H1 (cell line): ENCODE measurements at regions not wholly inside any gene's neighbourhood (a gene's known extent, or its start where the extent isn't known, plus 50 kb on each side); places are given as distances from the start of the nearest gene placed in this dataset.
"Not testable (repeated sequence)": the region's sequence is repeated elsewhere in the genome, so short reads cannot be mapped to it uniquely, and the experiment has no call there.

Experiments
- CTCF ChIA-PET: fragments of 300-600 bp; sonication (Branson Sonifier 250); formaldehyde crosslinking; loops from one replicate; lab custom pipeline; 2021; ENCODE audit not compliant: partially characterized antibody; lab: Charles Lee
- POLR2A ChIA-PET: fragments of 300-600 bp; sonication (Branson Sonifier 250); formaldehyde crosslinking; loops from one replicate; lab custom pipeline; 2021; ENCODE audit warnings: inconsistent platforms; ENCODE audit not compliant: partially characterized antibody; lab: Charles Lee
- DNase-seq, 2 experiments: peaks; one replicate each; pipeline versions ENCODE4 v3.0.0 to v3.0.0-alpha.2; 2010 to 2022; ENCODE audit warnings: low spot score in 2 of 2, low read depth in 1 of 2, mixed read lengths in 1 of 2
- FAIRE-seq: peaks from 2 replicates; lab custom pipeline; 2011; peaks lifted over from hg19 to GRCh38; lab: Jason Lieb, UNC
- H2AFZ ChIP-seq: 2 replicates; pipeline ENCODE4 v1.8.1; 2012; ENCODE audit warnings: low read length, inconsistent platforms
- H2AK5ac ChIP-seq: 2 replicates; pipeline ENCODE4 v1.6.1; 2013; ENCODE audit warnings: low read depth, low read length
- H2BK120ac ChIP-seq: replicated peaks from 2 replicates; pipeline ENCODE3; 2013; ENCODE audit warnings: low read depth, low read length, inconsistent platforms
- H2BK12ac ChIP-seq: 2 replicates; pipeline ENCODE4 v1.6.1; 2013; ENCODE audit warnings: low read depth, low read length
- H2BK15ac ChIP-seq: 2 replicates; pipeline ENCODE4 v1.6.1; 2013; ENCODE audit warnings: low read length
- H2BK20ac ChIP-seq: 2 replicates; pipeline ENCODE4 v1.6.1; 2013; ENCODE audit warnings: low read length
- H2BK5ac ChIP-seq: 2 replicates; pipeline ENCODE4 v1.6.1; 2013; ENCODE audit warnings: low read depth, low read length
- H3K14ac ChIP-seq: 2 replicates; pipeline ENCODE4 v1.6.1; 2013; ENCODE audit warnings: inconsistent platforms; ENCODE audit not compliant: insufficient read length
- H3K18ac ChIP-seq: 2 replicates; pipeline ENCODE4 v1.6.1; 2013; ENCODE audit warnings: low read length; ENCODE audit errors: extremely low read depth
- H3K23ac ChIP-seq: 2 replicates; pipeline ENCODE4 v1.6.1; 2013; ENCODE audit warnings: inconsistent platforms; ENCODE audit not compliant: insufficient read length
- H3K23me2 ChIP-seq: 2 replicates; pipeline ENCODE4 v1.6.1; 2013; ENCODE audit warnings: low read depth, low read length
- H3K27ac ChIP-seq: 2 replicates; pipeline ENCODE4 v1.6.1; 2011; ENCODE audit warnings: low read depth, low read length, inconsistent platforms
- H3K27me3 ChIP-seq, 4 experiments: replicated peaks in 1 of 4; 1 replicate in 1 of 4; 2 replicates in 3 of 4; pipeline versions ENCODE4 v1.6.1 to v1.8.1; 2011 to 2013; ENCODE audit warnings: low read length in 3 of 4, mild to moderate bottlenecking in 3 of 4, inconsistent platforms in 2 of 4, mixed read lengths in 2 of 4, moderate library complexity in 1 of 4; ENCODE audit not compliant: control insufficient read depth in 3 of 4, insufficient read depth in 3 of 4; ENCODE audit errors: extremely low read depth in 1 of 4
- H3K36me3 ChIP-seq, 4 experiments: 2 replicates each; pipeline versions ENCODE4 v1.6.1 to v1.8.1; 2011 to 2013; ENCODE audit warnings: mild to moderate bottlenecking in 4 of 4, low read length in 3 of 4, moderate library complexity in 2 of 4, control low read depth in 1 of 4, inconsistent platforms in 1 of 4; ENCODE audit not compliant: insufficient read depth in 4 of 4, control insufficient read depth in 2 of 4
- H3K4ac ChIP-seq: replicated peaks from 2 replicates; pipeline ENCODE3; 2013; ENCODE audit warnings: low read length, low read depth, mixed read lengths, inconsistent platforms; ENCODE audit not compliant: insufficient read length
- H3K4me1 ChIP-seq, 4 experiments: replicated peaks in 1 of 4; 1 replicate in 1 of 4; 2 replicates in 3 of 4; pipeline versions ENCODE4 v1.6.1 to v1.8.1; 2011 to 2013; ENCODE audit warnings: low read length in 3 of 4, inconsistent platforms in 2 of 4, mixed read lengths in 1 of 4; ENCODE audit not compliant: insufficient read depth in 4 of 4, control insufficient read depth in 3 of 4
- H3K4me2 ChIP-seq, 2 experiments: 2 replicates each; pipeline versions ENCODE4 v1.6.1 to v1.8.1; 2011 to 2013; ENCODE audit warnings: low read depth in 2 of 2, low read length in 2 of 2, control low read depth in 1 of 2, inconsistent platforms in 1 of 2, mild to moderate bottlenecking in 1 of 2; ENCODE audit not compliant: insufficient read depth in 1 of 2
- H3K4me3 ChIP-seq, 4 experiments: fragments of 200-600, 300-600 bp in 1 of 4; sonication (generic), shearing (Covaris generic), sonication (Bioruptor Twin) in 1 of 4; 2 replicates each; pipeline versions ENCODE4 v1.5.1 to v1.8.1; 2011 to 2016; ENCODE audit warnings: low read length in 4 of 4, low read depth in 3 of 4, control low read depth in 2 of 4, inconsistent platforms in 2 of 4, mild to moderate bottlenecking in 2 of 4, mixed read lengths in 1 of 4, moderate library complexity in 1 of 4; ENCODE audit not compliant: insufficient read depth in 2 of 4; ENCODE audit errors: extremely low read depth in 1 of 4
- H3K56ac ChIP-seq: replicated peaks from 2 replicates; pipeline ENCODE3; 2013; ENCODE audit warnings: low read depth, mild to moderate bottlenecking, mixed read lengths, low read length, inconsistent platforms; ENCODE audit not compliant: insufficient read length
- H3K79me1 ChIP-seq: 2 replicates; pipeline ENCODE4 v1.6.1; 2013; ENCODE audit warnings: low read depth, low read length, control low read depth
- H3K79me2 ChIP-seq, 2 experiments: 2 replicates each; pipeline versions ENCODE4 v1.6.1 to v1.8.1; 2012 to 2013; ENCODE audit warnings: low read length in 2 of 2, mild to moderate bottlenecking in 2 of 2, inconsistent platforms in 1 of 2; ENCODE audit not compliant: insufficient read depth in 2 of 2, control insufficient read depth in 1 of 2
- H3K9ac ChIP-seq, 4 experiments: replicated peaks in 1 of 4; 1 replicate in 1 of 4; 2 replicates in 3 of 4; pipeline versions ENCODE4 v1.6.1 to v1.8.1; 2011 to 2013; ENCODE audit warnings: low read depth in 3 of 4, low read length in 3 of 4, control low read depth in 2 of 4, mild to moderate bottlenecking in 2 of 4, moderate library complexity in 2 of 4, inconsistent platforms in 1 of 4; ENCODE audit errors: extremely low read depth in 1 of 4
- H3K9me3 ChIP-seq, 2 experiments: 2 replicates each; pipeline versions ENCODE4 v1.6.1 to v1.8.1; 2012 to 2013; ENCODE audit warnings: mild to moderate bottlenecking in 2 of 2, moderate library complexity in 2 of 2, control low read depth in 1 of 2, inconsistent platforms in 1 of 2, low read depth in 1 of 2, low read length in 1 of 2, mixed read lengths in 1 of 2; ENCODE audit not compliant: insufficient read depth in 2 of 2
- H4K20me1 ChIP-seq, 2 experiments: replicated peaks in 1 of 2; 2 replicates each; pipeline versions ENCODE3 to v1.8.1; 2011 to 2013; ENCODE audit warnings: inconsistent platforms in 2 of 2, low read length in 2 of 2, mild to moderate bottlenecking in 1 of 2; ENCODE audit not compliant: insufficient read depth in 2 of 2, control insufficient read depth in 1 of 2
- H4K5ac ChIP-seq: 2 replicates; pipeline ENCODE4 v1.6.1; 2013; ENCODE audit warnings: low read length, low read depth, mixed read lengths, inconsistent platforms; ENCODE audit not compliant: insufficient read length
- H4K8ac ChIP-seq: 2 replicates; pipeline ENCODE4 v1.8.0; 2013; ENCODE audit warnings: mild to moderate bottlenecking, moderate library complexity, low read length, inconsistent platforms; ENCODE audit not compliant: insufficient read depth; ENCODE audit errors: extremely low read depth
- H4K91ac ChIP-seq: replicated peaks from 2 replicates; pipeline ENCODE3; 2013; ENCODE audit warnings: low read length, mixed read lengths, inconsistent platforms; ENCODE audit not compliant: insufficient read length
- WGBS, 2 experiments: shearing (Covaris generic) in 1 of 2; methylation state at CpG; one replicate each; pipeline versions ENCODE4 v1.1.6 to v1.1.7; 2013 to 2015; ENCODE audit warnings: low lambda C conversion rate in 2 of 2, mixed read lengths in 2 of 2, inconsistent platforms in 1 of 2, low coverage in 1 of 2, missing lambda C conversion rate in 1 of 2; ENCODE audit not compliant: insufficient replicate concordance in 2 of 2, insufficient coverage in 1 of 2, insufficient read length in 1 of 2; ENCODE audit errors: extremely low coverage in 1 of 2, missing lambda C conversion rate in 1 of 2; 5-methylcytosine and 5-hydroxymethylcytosine counted together

DNA sequence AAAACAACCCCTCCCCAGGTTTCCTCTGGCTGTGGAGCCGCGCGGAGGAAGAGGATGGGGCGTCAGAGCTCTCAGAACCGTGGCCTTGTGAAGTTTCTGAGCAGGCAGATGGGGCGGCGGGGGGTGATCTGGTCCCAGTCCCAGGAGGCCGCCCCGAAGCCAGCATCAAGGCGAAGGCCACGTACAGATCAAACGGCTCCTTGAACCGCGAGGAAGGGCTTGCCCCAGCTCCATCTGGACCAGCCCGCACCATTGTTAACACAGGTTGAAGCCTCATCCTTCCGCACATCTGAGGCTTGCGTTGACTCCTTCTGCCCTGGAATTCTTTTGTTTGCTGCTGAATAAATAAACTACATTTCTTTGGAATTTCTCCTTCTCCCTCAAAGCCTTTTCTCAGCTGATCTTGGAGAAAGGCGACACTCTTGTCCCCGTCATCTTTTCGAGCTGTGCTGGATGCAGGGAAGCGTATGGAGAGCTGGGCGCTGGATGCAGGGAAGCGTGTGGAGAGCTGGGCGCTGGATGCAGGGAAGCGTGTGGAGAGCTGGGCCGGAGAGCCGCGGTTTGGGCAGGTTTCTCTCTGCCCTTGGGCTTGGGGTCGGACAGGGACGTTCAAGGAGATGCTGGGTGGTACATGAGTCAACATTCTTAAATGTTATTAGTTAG lies 53.6 kb upstream of the METTL9 start:
- not testable (repeated sequence) for DNase-seq

DNA sequence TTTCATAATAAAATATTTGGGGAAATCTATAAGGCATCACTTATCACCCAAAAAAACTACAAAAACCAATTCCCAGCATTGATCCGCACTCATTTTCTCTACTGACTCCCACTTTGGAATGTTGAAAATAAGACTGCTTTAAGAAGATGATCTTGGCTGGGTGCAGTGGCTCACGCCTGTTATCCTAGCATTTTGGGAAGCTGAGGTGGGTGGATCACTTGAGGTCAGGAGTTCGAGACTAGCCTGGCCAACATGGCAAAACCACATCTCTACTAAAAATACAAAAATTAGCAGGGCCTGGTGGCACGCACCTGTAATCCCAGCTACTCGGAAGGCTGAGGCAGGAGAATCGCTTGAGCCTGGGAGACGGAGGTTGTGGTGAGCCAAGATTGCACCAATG lies 50.0 kb upstream of the METTL9 start:
- H4K8ac ChIP-seq, DNase-seq, H2AFZ ChIP-seq, H2BK120ac ChIP-seq, H3K27ac ChIP-seq, H4K20me1 ChIP-seq, H3K79me1 ChIP-seq, H2AK5ac ChIP-seq, H3K36me3 ChIP-seq, FAIRE-seq, H3K9me3 ChIP-seq, H3K79me2 ChIP-seq, H3K4me3 ChIP-seq, H3K4me2 ChIP-seq, H4K91ac ChIP-seq, H2BK12ac ChIP-seq, H3K9ac ChIP-seq, H3K4me1 ChIP-seq, H3K27me3 ChIP-seq, H2BK20ac ChIP-seq, H2BK15ac ChIP-seq, H4K5ac ChIP-seq, H3K14ac ChIP-seq, H3K23me2 ChIP-seq, CTCF ChIA-PET, H3K23ac ChIP-seq, H3K4ac ChIP-seq, POLR2A ChIA-PET, H2BK5ac ChIP-seq, H3K56ac ChIP-seq, H3K18ac ChIP-seq: not testable (repeated sequence)
- WGBS, 2 experiments: 97% methylated on average over 7 of the region's 7 CpGs; no CpG with 5 or more reads in 1 of the 2 experiments

More for the DNA sequence above, 53.6 kb upstream of the METTL9 start:
- H3K27me3 ChIP-seq, H3K9me3 ChIP-seq, H3K23ac ChIP-seq, H2AFZ ChIP-seq, H3K4ac ChIP-seq, POLR2A ChIA-PET, H2BK120ac ChIP-seq, H2BK15ac ChIP-seq, H3K14ac ChIP-seq, FAIRE-seq, H2BK5ac ChIP-seq, H3K18ac ChIP-seq, H3K79me2 ChIP-seq, H3K79me1 ChIP-seq, H3K23me2 ChIP-seq, H3K36me3 ChIP-seq, H2BK12ac ChIP-seq, H4K5ac ChIP-seq, H2BK20ac ChIP-seq, H3K4me3 ChIP-seq, H3K27ac ChIP-seq, CTCF ChIA-PET, H3K9ac ChIP-seq, H3K4me2 ChIP-seq, H3K56ac ChIP-seq, H2AK5ac ChIP-seq, H3K4me1 ChIP-seq, H4K20me1 ChIP-seq, H4K91ac ChIP-seq: not testable (repeated sequence)
- WGBS, 2 experiments: 85% methylated on average over 30 of the region's 30 CpGs; no CpG with 5 or more reads in 1 of the 2 experiments
- peak overlapping the region; percentile 71; the same call in 1 of the 2 replicates for H4K8ac ChIP-seq
